Muscle layer of duodenum (tissue), 2 donors: ENCODE measurements at regions not wholly inside any gene's neighbourhood (a gene's known extent, or its start where the extent isn't known, plus 50 kb on each side); places are given as distances from the start of the nearest gene placed in this dataset.

ENCODE experiments used
- H3K27ac ChIP-seq: one replicate; pipeline ENCODE4 v1.7.0; 2013; ENCODE audit warnings: mild to moderate bottlenecking, low read length
- H3K27me3 ChIP-seq: one replicate; pipeline ENCODE4 v1.7.0; 2013; ENCODE audit warnings: low read depth, mild to moderate bottlenecking, control low read depth, low read length
- H3K36me3 ChIP-seq, 2 donors: one replicate each; pipeline ENCODE4 v1.7.0; 2013; ENCODE audit warnings: low read length in 2 of 2, control low read depth in 1 of 2, mild to moderate bottlenecking in 1 of 2; ENCODE audit not compliant: insufficient read depth in 2 of 2, control insufficient read depth in 1 of 2
- H3K4me1 ChIP-seq, 2 donors: one replicate each; pipeline ENCODE4 v1.7.0; 2013; ENCODE audit warnings: low read length in 2 of 2, mild to moderate bottlenecking in 2 of 2, control low read depth in 1 of 2, moderate library complexity in 1 of 2; ENCODE audit not compliant: insufficient read depth in 2 of 2, control insufficient read depth in 1 of 2
- H3K4me3 ChIP-seq, 2 donors: one replicate each; pipeline ENCODE4 v1.7.0; 2013; ENCODE audit warnings: low read length in 2 of 2, low read depth in 1 of 2, mild to moderate bottlenecking in 1 of 2
- H3K9me3 ChIP-seq, 2 donors: one replicate each; pipeline ENCODE4 v1.7.0; 2013; ENCODE audit warnings: low read length in 2 of 2, control low read depth in 1 of 2, mild to moderate bottlenecking in 1 of 2; ENCODE audit not compliant: control insufficient read depth in 1 of 2
- donor health status: healthy.

GRCh38 chr1:219347376-219347775 lies 173.7 kb downstream of the LYPLAL1 start:
- Histone ChIP-seq H3K4me1 (no peaks in the 10 kb centered on the region), H3K27me3 (no peaks in the 10 kb centered on the region), H3K9me3 (peaks cover 5 to 7% of the 10 kb centered on the region in 2 donors), H3K36me3 (no peaks in the 10 kb centered on the region), H3K4me3 (no peak overlapping the region), H3K27ac (no peak overlapping the region)

DNA sequence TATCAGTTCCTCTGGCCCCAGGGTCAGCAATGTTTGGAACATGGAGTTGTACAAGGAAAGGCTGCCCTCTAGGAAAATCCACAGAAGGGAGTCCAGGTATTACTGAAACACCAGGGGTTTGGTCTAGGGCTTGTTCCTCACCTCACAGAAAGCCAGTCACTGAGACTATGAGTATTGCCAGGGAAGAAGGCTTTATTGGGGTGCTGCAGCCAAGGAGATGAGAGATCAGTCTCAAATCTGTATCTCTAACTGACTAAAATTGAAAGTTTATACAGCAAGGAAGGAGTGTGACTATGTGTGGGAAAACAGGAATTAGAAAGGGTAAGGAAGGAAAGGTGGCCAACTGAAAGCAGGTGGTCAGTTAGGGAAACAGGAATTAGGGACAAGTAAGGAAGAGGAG lies 172.3 kb downstream of the LYPLAL1 start:
- Histone ChIP-seq H3K27me3 (no peaks in the 10 kb centered on the region), H3K27ac (no peak overlapping the region), H3K36me3 (no peaks in the 10 kb centered on the region), H3K4me3 (no peak overlapping the region), H3K4me1 (no peaks in the 10 kb centered on the region), H3K9me3 (peaks cover 5 to 7% of the 10 kb centered on the region in 2 donors)

GRCh38 chr1:219342836-219343235 lies 169.2 kb downstream of the LYPLAL1 start:
- Histone ChIP-seq H3K9me3 (peaks cover 5 to 7% of the 10 kb centered on the region in 2 donors), H3K27me3 (no peaks in the 10 kb centered on the region), H3K36me3 (no peaks in the 10 kb centered on the region), H3K27ac (no peak overlapping the region), H3K4me3 (no peak overlapping the region), H3K4me1 (no peaks in the 10 kb centered on the region)

DNA sequence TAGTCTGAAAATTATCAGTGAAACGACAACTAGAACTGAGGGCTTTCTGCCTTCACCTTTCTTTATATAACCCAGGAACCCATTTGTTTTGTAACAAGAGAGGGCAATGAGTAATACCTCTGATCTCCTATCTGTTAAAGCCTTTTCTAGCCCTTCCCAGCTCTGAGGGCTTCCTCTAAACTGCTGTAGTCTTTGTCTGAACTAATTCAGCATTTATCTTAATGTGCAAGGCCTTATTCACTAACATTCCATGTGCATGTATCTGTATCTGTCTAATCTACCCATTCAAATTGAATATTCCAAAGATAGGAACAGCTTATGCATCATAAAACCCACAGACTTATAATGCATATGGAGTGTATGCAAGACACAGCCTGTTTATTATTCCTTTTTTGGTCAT lies 167.1 kb downstream of the LYPLAL1 start:
- Histone ChIP-seq H3K27ac (no peak overlapping the region), H3K4me3 (no peak overlapping the region), H3K36me3 (no peaks in the 10 kb centered on the region), H3K9me3 (peaks cover 0 to 2% of the 10 kb centered on the region in 2 donors), H3K27me3 (no peaks in the 10 kb centered on the region), H3K4me1 (no peaks in the 10 kb centered on the region)

- H3K27ac ChIP-seq = no peak overlapping the region
- no peaks in the 10 kb centered on the region for H3K4me1 ChIP-seq
- H3K36me3 ChIP-seq = no peaks in the 10 kb centered on the region
- no peaks in the 10 kb centered on the region for H3K27me3 ChIP-seq
- no peak overlapping the region for H3K4me3 ChIP-seq
- no peaks in the 10 kb centered on the region for H3K9me3 ChIP-seq
Observed at GRCh38 chr1:219339466-219339865, 165.8 kb downstream of the LYPLAL1 start.

- no peaks in the 10 kb centered on the region for H3K4me1 ChIP-seq
- no peak overlapping the region for H3K27ac ChIP-seq
- no peaks in the 10 kb centered on the region for H3K9me3 ChIP-seq
- no peaks in the 10 kb centered on the region for H3K27me3 ChIP-seq
- H3K36me3 ChIP-seq = no peaks in the 10 kb centered on the region
- H3K4me3 ChIP-seq = no peak overlapping the region
Observed at GRCh38 chr1:219337588-219337987, 163.9 kb downstream of the LYPLAL1 start.

- Histone ChIP-seq H3K9me3 (no peaks in the 10 kb centered on the region), H3K4me3 (no peak overlapping the region), H3K27ac (no peak overlapping the region), H3K27me3 (no peaks in the 10 kb centered on the region), H3K4me1 (no peaks in the 10 kb centered on the region), H3K36me3 (no peaks in the 10 kb centered on the region)
Observed at GRCh38 chr1:219333626-219334025, 159.9 kb downstream of the LYPLAL1 start.

GRCh38 chr1:219331424-219331823 lies 157.7 kb downstream of the LYPLAL1 start:
- Histone ChIP-seq H3K27me3 (no peaks in the 10 kb centered on the region), H3K27ac (no peak overlapping the region)

GRCh38 chr1:219330669-219331068 lies 157.0 kb downstream of the LYPLAL1 start:
- Histone ChIP-seq H3K4me3 (no peak overlapping the region), H3K27me3 (no peaks in the 10 kb centered on the region), H3K9me3 (no peaks in the 10 kb centered on the region), H3K4me1 (no peaks in the 10 kb centered on the region), H3K36me3 (peaks cover 0 to 6% of the 10 kb centered on the region in 2 donors), H3K27ac (no peak overlapping the region)

More at GRCh38 chr1:219331424-219331823, 157.7 kb downstream of the LYPLAL1 start:
- Histone ChIP-seq H3K36me3 (peaks cover 0 to 6% of the 10 kb centered on the region in 2 donors), H3K4me1 (no peaks in the 10 kb centered on the region), H3K4me3 (no peak overlapping the region), H3K9me3 (no peaks in the 10 kb centered on the region)

DNA sequence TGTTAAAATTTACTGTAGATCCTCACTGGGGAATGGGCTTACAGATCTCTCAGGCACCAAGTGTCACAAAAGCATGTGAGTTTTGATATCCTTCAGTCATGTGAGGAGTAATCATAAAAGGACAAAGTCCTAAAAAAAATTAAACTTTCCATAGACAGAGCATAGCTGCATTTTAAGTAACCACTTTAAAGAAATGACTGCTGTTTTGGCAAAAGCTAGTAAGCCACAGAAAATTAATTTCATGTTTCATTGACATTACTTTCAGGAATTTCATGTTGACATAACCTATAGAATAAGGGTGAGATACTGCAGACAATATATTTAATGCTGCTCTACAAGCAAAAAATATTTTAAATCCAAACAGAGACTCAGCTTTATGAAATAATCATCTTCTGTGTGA lies 156.3 kb downstream of the LYPLAL1 start:
- Histone ChIP-seq H3K4me1 (no peaks in the 10 kb centered on the region), H3K9me3 (no peaks in the 10 kb centered on the region), H3K27me3 (no peaks in the 10 kb centered on the region), H3K4me3 (no peak overlapping the region), H3K27ac (no peak overlapping the region), H3K36me3 (peaks cover 0 to 6% of the 10 kb centered on the region in 2 donors)

GRCh38 chr1:219329578-219329977 lies 155.9 kb downstream of the LYPLAL1 start:
- no peak overlapping the region for H3K27ac ChIP-seq
- H3K4me3 ChIP-seq = no peak overlapping the region

DNA sequence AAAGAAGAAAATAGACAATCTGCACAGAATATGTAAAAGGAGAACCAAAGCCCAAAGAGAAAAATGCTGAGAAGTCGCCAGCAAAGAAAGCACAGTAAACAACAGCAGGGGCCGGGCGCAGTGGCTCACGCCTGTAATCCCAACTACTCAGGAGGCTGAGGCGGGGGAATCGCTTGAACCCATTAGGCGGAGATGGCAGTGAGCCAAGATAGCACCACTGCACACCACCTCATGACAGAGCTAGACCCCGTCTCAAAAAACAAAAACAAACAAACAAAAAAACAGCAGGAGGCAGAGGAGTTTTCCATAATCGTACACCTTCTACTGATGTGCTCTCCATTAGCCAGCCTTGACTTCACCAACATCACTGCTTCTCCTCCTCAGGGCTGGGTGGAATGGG lies 153.2 kb downstream of the LYPLAL1 start:
- peaks cover 0 to 4% of the 10 kb centered on the region in 2 donors for H3K4me1 ChIP-seq
- H3K36me3 ChIP-seq = peaks cover 0 to 6% of the 10 kb centered on the region in 2 donors
- no peak overlapping the region for H3K4me3 ChIP-seq
- no peaks in the 10 kb centered on the region for H3K27me3 ChIP-seq
- H3K27ac ChIP-seq = no peak overlapping the region
- no peaks in the 10 kb centered on the region for H3K9me3 ChIP-seq

More at GRCh38 chr1:219329578-219329977, 155.9 kb downstream of the LYPLAL1 start:
- no peaks in the 10 kb centered on the region for H3K4me1 ChIP-seq
- H3K9me3 ChIP-seq = no peaks in the 10 kb centered on the region
- no peaks in the 10 kb centered on the region for H3K27me3 ChIP-seq
- H3K36me3 ChIP-seq = peaks cover 0 to 6% of the 10 kb centered on the region in 2 donors
